Upper lobe of left lung (tissue), 6 donors: ENCODE measurements at regions not wholly inside any gene's neighbourhood (a gene's known extent, or its start where the extent isn't known, plus 50 kb on each side); places are given as distances from the start of the nearest gene placed in this dataset.
"Not testable (repeated sequence)": the region's sequence is repeated elsewhere in the genome, so short reads cannot be mapped to it uniquely, and the experiment has no call there.

Experiments
- ATAC-seq, 2 donors: fragments of 200-7000 bp; cut with Tn5 transposase; one replicate each; pipeline ENCODE4 v1.9.1; 2022; ENCODE audit warnings: mild to moderate bottlenecking in 2 of 2, moderate library complexity in 2 of 2; ENCODE audit not compliant: low FRiP score in 2 of 2
- DNase-seq, 2 donors: peaks; one replicate each; pipeline ENCODE4 v3.0.0-alpha.2; 2019 to 2020
- H3K27ac ChIP-seq, 4 donors: fragments of 200-600 bp; sonication (generic); one replicate each; pipeline ENCODE4 v1.5.1; 2016 to 2019
- H3K27me3 ChIP-seq, 4 donors: fragments of 200-600 bp; sonication (generic); one replicate each; pipeline ENCODE4 v1.5.1; 2017 to 2019
- H3K36me3 ChIP-seq, 4 donors: fragments of 200-600 bp; sonication (generic); one replicate each; pipeline ENCODE4 v1.5.1; 2016 to 2019
- H3K4me1 ChIP-seq, 4 donors: fragments of 200-600 bp; sonication (generic); one replicate each; pipeline ENCODE4 v1.5.1; 2018 to 2019
- H3K4me3 ChIP-seq, 4 donors: fragments of 200-600 bp; sonication (generic); one replicate each; pipeline ENCODE4 v1.5.1; 2017 to 2019; ENCODE audit warnings: mild to moderate bottlenecking in 2 of 4, moderate library complexity in 1 of 4
- H3K9me3 ChIP-seq, 4 donors: fragments of 200-600 bp; sonication (generic); one replicate each; pipeline ENCODE4 v1.5.1; 2018 to 2019
- WGBS, 2 donors: methylation state at CpG; one replicate each; pipeline ENCODE4 v1.1.5; 2017 to 2018; 5-methylcytosine and 5-hydroxymethylcytosine counted together
- donor health status: DM: no; HTN: no; CAD: no; lungs with moderate emphysema.
- donor health status: DM: no; HTN: yes; CAD: no; lungs with severe emphysema.

GRCh38 chr15:32342772-32343199 lies 60.3 kb downstream of the GOLGA8K start:
- not testable (repeated sequence) for H3K36me3 ChIP-seq, H3K9me3 ChIP-seq, H3K27ac ChIP-seq, H3K27me3 ChIP-seq, H3K4me1 ChIP-seq
- ATAC-seq, result peak in 1 of 2 donors; percentile 15
- WGBS, 2 donors, result no CpG with 5 or more reads among the region's 32 CpGs
- DNase-seq, result peak in 1 of 2 donors; percentile 62
- H3K4me3 ChIP-seq, result peak overlapping the region in 3 of 4 donors; percentile 25 to 32 (median 28)

- H3K4me1 ChIP-seq, H3K4me3 ChIP-seq, H3K27me3 ChIP-seq, H3K36me3 ChIP-seq, H3K9me3 ChIP-seq, H3K27ac ChIP-seq: not testable (repeated sequence)
- WGBS, 2 donors, result 0% methylated on average over 19 of the region's 39 CpGs; no CpG with 5 or more reads in 1 of the 2 donors
- ATAC-seq (peak in 1 of 2 donors; percentile 28), DNase-seq (peak in 1 of 2 donors; percentile 60)
Measured at GRCh38 chr15:32342268-32342667, 60.8 kb downstream of the GOLGA8K start.

GRCh38 chr15:32341530-32341929 lies 61.6 kb downstream of the GOLGA8K start:
- 69% methylated on average over 5 of the region's 12 CpGs; no CpG with 5 or more reads in 1 of the 2 donors for WGBS, 2 donors
- not testable (repeated sequence) for H3K27ac ChIP-seq, H3K4me3 ChIP-seq, H3K36me3 ChIP-seq, H3K9me3 ChIP-seq, H3K4me1 ChIP-seq, H3K27me3 ChIP-seq, DNase-seq, ATAC-seq

GRCh38 chr15:32336804-32337203 lies 66.3 kb downstream of the GOLGA8K start:
- ATAC-seq, H3K9me3 ChIP-seq, H3K4me3 ChIP-seq, H3K4me1 ChIP-seq, H3K27me3 ChIP-seq, H3K36me3 ChIP-seq, H3K27ac ChIP-seq, DNase-seq: not testable (repeated sequence)
- 50 to 92% methylated on average over 1 to 2 of the region's 3 CpGs for WGBS, 2 donors

- H3K27me3 ChIP-seq, H3K36me3 ChIP-seq, H3K4me3 ChIP-seq, DNase-seq, H3K27ac ChIP-seq, H3K4me1 ChIP-seq, ATAC-seq, H3K9me3 ChIP-seq: not testable (repeated sequence)
- WGBS, 2 donors, result 74 to 94% methylated on average over 3 of the region's 4 CpGs
Measured at GRCh38 chr15:32323353-32323752, 79.7 kb downstream of the GOLGA8K start.

GRCh38 chr15:32319247-32319646 lies 83.8 kb downstream of the GOLGA8K start:
- not testable (repeated sequence) for H3K36me3 ChIP-seq, H3K9me3 ChIP-seq, H3K27ac ChIP-seq, H3K4me3 ChIP-seq, DNase-seq, H3K27me3 ChIP-seq, ATAC-seq, H3K4me1 ChIP-seq
- 60 to 80% methylated on average over 1 to 2 of the region's 3 CpGs for WGBS, 2 donors

- no CpG with 5 or more reads among the region's 4 CpGs for WGBS, 2 donors
- not testable (repeated sequence) for H3K27ac ChIP-seq
Measured at GRCh38 chr15:32316482-32316881, 86.6 kb downstream of the GOLGA8K start.

GRCh38 chr15:32315079-32315939 lies 87.8 kb downstream of the GOLGA8K start:
- not testable (repeated sequence) for H3K36me3 ChIP-seq, H3K4me3 ChIP-seq, H3K9me3 ChIP-seq, H3K27ac ChIP-seq, H3K27me3 ChIP-seq, ATAC-seq, H3K4me1 ChIP-seq
- DNase-seq, result peak in 1 of 2 donors; percentile 33
- WGBS, 2 donors, result no CpG with 5 or more reads among the region's 91 CpGs

More at GRCh38 chr15:32316482-32316881, 86.6 kb downstream of the GOLGA8K start:
- not testable (repeated sequence) for H3K9me3 ChIP-seq, DNase-seq, H3K4me1 ChIP-seq, H3K36me3 ChIP-seq, H3K27me3 ChIP-seq, ATAC-seq, H3K4me3 ChIP-seq

- H3K36me3 ChIP-seq, H3K4me3 ChIP-seq, H3K9me3 ChIP-seq, H3K4me1 ChIP-seq, H3K27ac ChIP-seq, ATAC-seq, H3K27me3 ChIP-seq: not testable (repeated sequence)
- DNase-seq, result peak in 1 of 2 donors; percentile 58
- 90% methylated on average over 13 of the region's 77 CpGs; no CpG with 5 or more reads in 1 of the 2 donors for WGBS, 2 donors
Measured at GRCh38 chr15:32313446-32314209, 89.5 kb downstream of the GOLGA8K start.

- not testable (repeated sequence) for H3K27ac ChIP-seq, H3K9me3 ChIP-seq, H3K4me3 ChIP-seq, H3K27me3 ChIP-seq, H3K36me3 ChIP-seq, ATAC-seq, H3K4me1 ChIP-seq
- peak in 1 of 2 donors; percentile 57 for DNase-seq
- 13% methylated on average over 3 of the region's 37 CpGs; no CpG with 5 or more reads in 1 of the 2 donors for WGBS, 2 donors
Measured at GRCh38 chr15:32312721-32313120, 90.4 kb downstream of the GOLGA8K start.

- H3K9me3 ChIP-seq, H3K27me3 ChIP-seq, H3K4me1 ChIP-seq, H3K4me3 ChIP-seq, DNase-seq, H3K27ac ChIP-seq, H3K36me3 ChIP-seq, ATAC-seq: not testable (repeated sequence)
- 34 to 48% methylated on average over 5 of the region's 5 CpGs for WGBS, 2 donors
Measured at GRCh38 chr15:32307592-32307991, 95.5 kb downstream of the GOLGA8K start.

GRCh38 chr15:32276200-32276830 lies 126.8 kb downstream of the GOLGA8K start:
- not testable (repeated sequence) for H3K27me3 ChIP-seq, H3K36me3 ChIP-seq, H3K4me3 ChIP-seq, DNase-seq, H3K9me3 ChIP-seq, H3K4me1 ChIP-seq, H3K27ac ChIP-seq
- WGBS, 2 donors, result no CpG with 5 or more reads among the region's 21 CpGs
- ATAC-seq, result peak; percentile 72 to 87
